GM12873 (cell line): ENCODE measurements at regions not wholly inside any gene's neighbourhood (a gene's known extent, or its start where the extent isn't known, plus 50 kb on each side); places are given as distances from the start of the nearest gene placed in this dataset.

ENCODE experiments used
- CTCF ChIP-seq: IDR thresholded peaks from 2 replicates; pipeline ENCODE4 v1.5.1; 2012; ENCODE audit warnings: low read depth, mild to moderate bottlenecking, moderate library complexity, low read length, control low read depth; ENCODE audit not compliant: insufficient read depth; ENCODE audit errors: missing control alignments

DNA sequence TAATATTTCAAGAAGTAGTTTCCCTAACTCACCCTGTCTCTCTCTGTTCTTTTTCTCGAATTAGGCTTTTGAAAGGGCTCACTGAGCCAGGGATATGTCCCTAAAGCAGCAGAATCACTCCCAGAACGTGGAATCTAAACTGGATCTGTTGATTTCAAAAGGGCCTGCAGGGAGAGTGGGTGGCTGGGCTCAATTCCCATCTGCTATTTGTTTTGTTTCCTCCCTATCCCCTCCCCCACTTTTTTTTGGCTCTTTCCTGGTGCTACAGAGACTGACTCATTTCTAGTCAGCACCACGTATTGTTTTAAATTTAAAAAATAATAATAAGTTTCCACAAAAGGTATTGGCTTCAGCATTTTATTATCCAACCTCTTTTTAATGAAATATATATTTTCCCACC lies 961.5 kb downstream of the FAM181B start:
- no peak for TF ChIP-seq CTCF

- TF ChIP-seq CTCF: no peak
Observed at GRCh38 chr11:81756864-81757595, 976.6 kb downstream of the FAM181B start.

- no peak for TF ChIP-seq CTCF
Observed at GRCh38 chr11:81749245-81749644, 984.4 kb downstream of the FAM181B start.

- TF ChIP-seq CTCF: no peak
Observed at GRCh38 chr11:81744336-81745116, 989.1 kb downstream of the FAM181B start.

DNA sequence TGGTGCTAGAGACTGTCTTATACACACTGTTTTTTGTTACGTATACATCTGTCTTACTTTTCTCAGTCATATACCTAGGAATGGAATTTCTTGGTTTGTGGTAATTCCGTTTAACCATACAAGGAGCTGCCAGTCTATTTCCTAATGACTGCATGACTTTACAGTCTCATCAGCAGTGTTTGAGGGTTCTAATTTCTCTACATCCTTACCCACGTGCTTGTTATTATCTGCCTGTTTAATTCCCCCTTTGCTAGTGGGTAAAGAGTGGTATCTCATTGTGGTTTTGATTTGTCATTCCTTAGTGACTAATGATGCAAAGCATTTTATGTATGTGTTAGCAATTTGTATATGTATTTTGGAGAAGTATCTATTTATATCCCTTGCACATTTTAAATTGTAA lies 1008.0 kb downstream of the FAM181B start:
- TF ChIP-seq CTCF: no peak

GRCh38 chr11:81717695-81718094 lies 1016.0 kb downstream of the FAM181B start:
- TF ChIP-seq CTCF: no peak

GRCh38 chr11:81707881-81708280 lies 1025.8 kb downstream of the FAM181B start:
- peak; percentile 64 for TF ChIP-seq CTCF
